ENCODE measurements at regions not wholly inside any gene's neighbourhood (a gene's known extent, or its start where the extent isn't known, plus 50 kb on each side); places are given as distances from the start of the nearest gene placed in this dataset.

DNA sequence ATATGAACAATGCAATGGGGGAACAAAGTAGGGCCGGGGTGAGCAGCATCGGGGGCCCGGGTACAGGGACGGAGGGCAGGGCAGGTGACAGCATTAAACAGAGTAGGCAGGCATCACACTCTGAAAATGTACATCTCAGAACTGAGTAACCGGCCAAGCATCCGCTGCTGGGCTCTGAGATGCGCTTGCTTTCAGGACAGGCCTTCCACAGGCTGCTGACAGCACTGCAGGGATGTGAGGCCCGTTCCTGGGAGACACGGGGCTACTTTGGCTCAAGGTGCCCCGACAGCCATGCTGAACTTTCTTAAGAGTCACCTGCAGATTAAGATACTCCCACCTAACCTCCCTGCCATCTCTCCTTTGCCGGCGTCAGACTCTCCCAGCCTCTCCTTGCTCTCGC, 64.3 kb upstream of the FGFR2 start:
- DNase-seq, result no peak

DNA sequence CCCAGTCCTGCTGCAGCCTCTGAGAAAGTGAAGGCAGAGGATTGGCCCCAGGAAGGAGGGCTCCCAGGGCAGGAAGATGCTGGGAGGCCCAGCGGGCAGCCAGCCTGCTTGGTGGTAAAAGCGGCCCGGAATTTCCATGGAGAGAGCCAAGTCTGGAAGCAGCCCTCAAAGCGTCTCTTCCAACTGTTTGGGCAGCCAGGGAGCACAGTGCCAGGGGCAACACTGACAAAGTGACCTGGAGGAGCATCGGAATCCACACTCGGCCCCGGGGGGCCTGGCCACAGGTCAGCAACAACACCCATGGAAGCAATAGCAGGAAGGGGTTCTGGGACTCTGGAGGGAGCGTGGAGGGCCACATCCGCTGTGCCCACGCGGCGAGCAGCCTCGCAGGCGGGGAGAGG, 63.2 kb upstream of the FGFR2 start:
- DNase-seq, result peak in 6 of 56 donors; percentile 3 to 41 (median 10)

DNA sequence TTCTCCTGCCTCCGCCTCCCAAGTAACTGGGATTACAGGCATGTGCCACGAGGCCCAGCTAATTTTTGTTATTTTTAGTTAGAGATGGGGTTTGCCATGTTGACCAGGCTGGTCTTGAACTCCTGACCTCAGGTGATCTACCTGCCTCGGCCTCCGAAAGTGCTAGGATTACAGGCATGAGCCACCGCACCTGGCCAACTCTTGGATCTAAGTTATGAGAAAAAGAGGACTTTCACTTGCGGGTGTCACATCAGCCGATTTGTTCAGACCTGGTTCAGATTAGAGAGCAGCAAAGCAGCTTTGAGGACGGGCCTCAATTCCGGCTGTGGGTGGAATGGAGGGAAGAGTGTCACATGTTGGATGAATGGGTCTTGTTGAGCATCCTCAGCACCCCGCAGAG, 61.0 kb upstream of the FGFR2 start:
- no peak for DNase-seq

DNA sequence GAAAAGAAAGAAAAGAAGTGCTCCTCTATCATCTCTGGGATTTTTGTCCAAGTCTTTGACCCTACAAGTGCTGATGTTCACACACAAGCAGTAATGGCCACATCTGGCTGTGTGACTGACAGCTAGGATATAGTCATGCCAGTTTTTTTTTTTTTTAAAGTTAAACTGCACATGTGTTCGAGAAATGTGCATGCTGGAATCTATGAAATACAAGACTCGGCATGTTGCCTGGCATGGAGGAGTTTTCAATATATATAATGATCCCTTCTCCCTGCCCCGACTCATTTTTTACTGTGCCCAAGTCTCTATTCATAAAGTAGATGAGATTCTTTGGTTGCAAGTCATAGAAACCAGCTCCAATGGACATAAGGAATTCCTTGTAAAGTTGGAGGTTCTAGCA, 60.4 kb upstream of the FGFR2 start:
- DNase-seq, result no peak

DNA sequence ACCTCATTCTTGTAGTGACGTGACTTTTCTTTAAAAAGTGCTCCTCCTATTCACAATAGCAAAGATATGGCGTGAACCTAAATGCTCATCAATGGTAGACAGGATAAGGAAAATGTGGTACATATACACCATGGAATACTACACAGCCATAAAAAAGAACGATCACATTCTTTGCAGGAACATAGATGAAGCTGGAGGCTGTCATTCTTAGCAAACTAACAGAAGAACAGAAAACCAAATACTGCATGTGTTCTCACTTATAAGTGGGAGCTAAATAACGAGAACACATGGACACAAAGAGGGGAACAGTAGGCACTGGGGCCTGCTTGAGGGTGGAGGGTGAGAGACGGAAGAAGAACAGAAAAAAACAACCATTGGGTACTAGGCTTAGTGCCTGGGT, 59.9 kb upstream of the FGFR2 start:
- no peak for DNase-seq

DNA sequence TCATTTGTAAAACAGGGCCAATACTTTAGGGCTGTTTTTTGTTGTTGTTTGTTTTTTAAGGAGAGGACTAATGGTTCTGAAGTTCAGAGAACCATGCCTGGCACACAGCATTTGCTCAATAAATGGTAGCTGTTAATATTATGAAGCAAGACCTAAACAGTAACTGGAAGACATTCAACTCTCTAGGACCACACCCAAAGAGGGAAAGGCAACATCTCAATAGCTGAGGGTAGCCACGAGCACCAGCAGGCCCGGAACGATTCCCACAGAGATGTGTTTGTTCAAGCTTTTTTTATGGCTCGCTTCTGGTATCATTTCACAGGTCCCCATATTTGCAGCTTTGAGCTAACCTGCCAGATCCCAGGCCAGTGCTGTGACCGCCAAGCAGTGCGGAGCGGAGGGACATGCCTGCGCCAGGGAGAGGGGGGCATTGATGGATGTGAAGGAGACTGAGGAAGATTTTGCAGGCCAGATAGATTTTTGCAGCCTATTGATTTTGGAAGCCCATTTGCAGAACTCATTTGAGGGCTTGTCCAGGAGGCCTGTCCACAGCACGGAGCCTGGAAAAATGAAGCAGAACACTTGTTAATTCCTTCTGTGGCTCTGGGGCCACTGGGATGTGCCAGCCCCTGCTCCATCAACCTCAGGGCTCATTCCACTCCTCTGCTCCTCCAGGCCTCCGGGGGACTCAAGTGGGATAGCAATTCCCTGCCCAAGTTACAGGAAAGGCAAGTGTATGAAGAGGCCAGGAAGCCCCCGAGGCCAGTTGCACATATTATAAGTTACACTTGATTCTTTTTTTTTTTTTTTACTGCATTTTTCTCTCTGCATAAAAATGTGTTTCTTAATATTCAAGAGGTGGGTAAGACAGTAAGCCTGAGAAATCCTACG, 57.3 kb upstream of the FGFR2 start:
- DNase-seq, result no peak

DNA sequence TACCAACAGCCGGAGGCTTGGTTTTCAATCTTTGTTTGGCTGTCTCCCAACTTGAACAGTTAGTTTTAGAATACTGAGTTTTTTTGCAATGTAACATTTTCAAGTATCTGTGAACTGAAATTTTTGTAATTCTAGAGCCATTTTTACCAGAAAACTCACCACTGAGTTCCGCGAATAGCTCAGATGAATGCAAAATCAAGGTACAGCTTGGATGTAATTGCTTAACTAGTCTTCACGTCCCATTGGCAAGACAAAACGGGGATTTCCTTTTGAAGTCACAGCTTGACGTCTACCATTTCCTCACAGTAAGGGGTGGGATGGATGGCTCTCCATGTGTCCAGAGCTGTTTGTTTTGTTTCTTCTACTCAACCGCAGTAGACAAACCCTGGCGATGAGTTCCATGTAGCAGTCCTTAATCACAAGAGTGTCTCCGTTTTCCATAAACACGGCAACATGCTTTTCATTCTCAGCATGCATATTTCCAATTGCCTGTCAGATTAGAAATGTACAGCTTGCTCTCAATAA, 55.8 kb upstream of the FGFR2 start:
- DNase-seq, result no peak

DNA sequence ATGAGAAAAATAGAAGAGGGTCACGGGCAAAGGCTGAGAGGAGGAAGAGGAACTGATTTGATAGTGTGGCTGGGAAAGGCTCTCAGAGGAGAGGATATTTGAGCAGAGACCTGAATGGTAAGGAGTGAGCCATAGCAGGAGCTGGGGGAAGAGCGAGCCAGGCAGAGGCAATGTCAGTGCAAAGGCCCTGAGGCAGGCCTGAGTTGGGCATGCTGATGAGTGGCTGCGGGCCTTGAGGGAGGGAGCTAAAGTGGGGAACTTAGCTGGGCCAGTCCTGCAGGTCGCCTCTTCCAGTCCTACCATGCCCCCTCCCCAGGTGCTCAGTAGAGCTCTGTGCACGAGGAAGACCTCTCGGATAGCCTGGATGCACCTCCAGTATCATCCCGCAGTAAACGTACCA, 55.4 kb upstream of the FGFR2 start:
- no peak for DNase-seq

DNA sequence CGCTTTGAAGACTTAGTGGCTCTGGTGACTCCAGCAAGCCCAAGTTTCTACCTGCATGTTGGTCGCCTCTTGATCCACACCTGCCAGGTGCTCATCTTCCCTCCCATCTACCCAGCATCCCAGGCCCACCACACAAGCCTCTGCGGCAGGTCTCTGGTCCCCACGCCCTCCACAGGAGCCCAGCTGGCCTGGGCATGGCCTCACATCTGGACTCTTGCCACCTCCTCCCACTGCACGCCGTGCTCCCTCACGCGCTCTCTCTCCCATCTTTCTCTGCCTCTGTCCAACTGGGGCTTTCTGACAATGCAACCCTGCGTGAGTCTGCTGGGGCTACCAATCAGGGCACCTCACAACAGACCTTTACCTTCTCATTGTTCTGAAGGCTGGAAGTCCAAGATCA, 50.2 kb upstream of the FGFR2 start:
- DNase-seq, result peak in 20 of 56 donors; percentile 13 to 59 (median 34)

DNA sequence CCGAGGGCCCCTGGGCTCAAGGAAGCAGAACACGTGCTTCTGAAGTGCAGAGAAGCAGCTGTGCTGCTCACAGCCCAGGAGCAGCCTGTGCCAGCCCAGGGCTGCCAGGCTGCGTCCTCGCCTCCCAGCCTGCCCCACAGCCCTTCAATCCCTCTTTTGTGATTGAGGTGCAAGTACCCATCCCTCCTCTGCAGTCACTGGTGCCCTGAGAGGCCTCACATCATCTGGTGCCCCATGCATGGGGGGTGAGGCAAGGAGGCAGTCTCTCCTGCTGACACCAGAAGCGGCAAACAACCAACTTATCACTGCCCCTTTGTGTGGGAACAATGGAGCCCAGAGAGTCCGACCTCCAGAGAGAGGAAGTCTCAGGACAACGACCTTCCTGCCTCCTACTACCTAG, 49.8 kb upstream of the FGFR2 start:
- peak in 36 of 56 donors; percentile 12 to 72 (median 44) for DNase-seq
